ENCODE measurements at regions not wholly inside any gene's neighbourhood (a gene's known extent, or its start where the extent isn't known, plus 50 kb on each side); places are given as distances from the start of the nearest gene placed in this dataset.

DNA sequence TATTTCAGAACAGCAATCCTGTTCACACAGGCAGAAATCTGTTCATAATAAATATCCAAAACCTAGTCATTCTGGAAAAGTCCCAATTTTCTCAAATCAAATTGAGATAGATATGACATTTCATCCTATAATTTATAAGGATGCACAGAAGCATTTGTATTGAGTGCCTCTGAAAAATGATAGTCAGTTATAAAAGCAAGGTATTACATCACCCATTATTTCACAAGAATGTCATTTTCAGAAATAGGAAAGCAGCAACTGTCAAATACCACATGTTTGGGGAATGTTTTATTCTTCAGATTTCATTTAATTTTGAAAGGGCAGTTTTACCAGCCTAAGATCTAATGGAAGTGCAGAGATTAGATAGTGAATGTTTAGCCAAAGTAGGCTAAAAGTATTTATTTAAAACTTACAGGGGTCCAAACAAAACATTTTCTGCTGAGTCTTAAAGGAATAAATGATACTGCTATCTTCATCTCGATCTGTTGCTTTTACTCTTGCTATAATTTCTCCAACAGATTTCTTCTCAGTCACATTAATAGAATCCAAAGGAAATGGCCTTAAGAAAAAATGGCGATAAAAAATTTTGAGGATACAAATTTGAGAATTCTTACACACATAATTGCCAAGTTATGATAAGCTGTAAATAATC is 185.8 kb downstream of the HGF start:
- TF ChIP-seq ZNF384 (IDR thresholded peaks at IDR 0.05) (no peak), SP1 (IDR thresholded peaks at IDR 0.05) (no peak), FOXM1 (IDR thresholded peaks at IDR 0.05; ENCODE audit: borderline replicate concordance) (no peak), ELF4 (IDR thresholded peaks at IDR 0.05) (no peak), NFRKB (IDR thresholded peaks at IDR 0.05) (no peak), L3MBTL2 (conservative IDR thresholded peaks at IDR 0.05) (no peak), SUZ12 (IDR thresholded peaks at IDR 0.05) (no peak), FOXK2 (IDR thresholded peaks at IDR 0.05) (no peak), LEF1 (IDR thresholded peaks at IDR 0.05; ENCODE audit: borderline replicate concordance) (no peak)
- TF ChIP-seq, protein P1, sequence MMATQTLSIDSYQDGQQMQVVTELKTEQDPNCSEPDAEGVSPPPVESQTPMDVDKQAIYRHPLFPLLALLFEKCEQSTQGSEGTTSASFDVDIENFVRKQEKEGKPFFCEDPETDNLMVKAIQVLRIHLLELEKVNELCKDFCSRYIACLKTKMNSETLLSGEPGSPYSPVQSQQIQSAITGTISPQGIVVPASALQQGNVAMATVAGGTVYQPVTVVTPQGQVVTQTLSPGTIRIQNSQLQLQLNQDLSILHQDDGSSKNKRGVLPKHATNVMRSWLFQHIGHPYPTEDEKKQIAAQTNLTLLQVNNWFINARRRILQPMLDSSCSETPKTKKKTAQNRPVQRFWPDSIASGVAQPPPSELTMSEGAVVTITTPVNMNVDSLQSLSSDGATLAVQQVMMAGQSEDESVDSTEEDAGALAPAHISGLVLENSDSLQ (IDR thresholded peaks at IDR 0.05) = no peak

Data from HEK293T (cell line).